ENCODE measurements at regions not wholly inside any gene's neighbourhood (a gene's known extent, or its start where the extent isn't known, plus 50 kb on each side); places are given as distances from the start of the nearest gene placed in this dataset.
"Not testable (repeated sequence)": the region's sequence is repeated elsewhere in the genome, so short reads cannot be mapped to it uniquely, and the experiment has no call there.

GRCh38 chr12:60205500-60205899, 609.7 kb downstream of the SLC16A7 start:
- DNase-seq, result no peak

- no peak for DNase-seq
Observed at GRCh38 chr12:60209521-60209920, 613.7 kb downstream of the SLC16A7 start.

GRCh38 chr12:60209933-60210332, 614.1 kb downstream of the SLC16A7 start:
- no peak for DNase-seq

DNA sequence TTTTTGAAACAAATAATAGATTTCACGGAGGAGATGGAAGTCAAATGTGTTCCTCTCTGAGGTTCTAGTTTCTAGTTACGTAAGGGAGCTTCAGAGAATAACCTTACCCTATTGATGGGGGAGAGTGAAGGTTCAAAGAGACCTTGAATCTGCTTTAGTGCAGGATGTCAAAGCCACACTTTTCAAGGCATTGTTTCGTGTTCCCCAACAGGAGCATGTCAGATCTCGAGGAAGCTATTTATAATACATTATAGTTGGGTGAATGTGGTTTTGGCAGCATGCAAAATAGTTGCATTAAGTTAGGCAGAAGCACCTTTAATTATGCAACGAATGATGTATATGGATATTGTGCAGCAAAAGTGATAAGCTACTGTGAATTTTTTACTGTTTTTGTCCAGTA, 614.9 kb downstream of the SLC16A7 start:
- no peak for DNase-seq

DNA sequence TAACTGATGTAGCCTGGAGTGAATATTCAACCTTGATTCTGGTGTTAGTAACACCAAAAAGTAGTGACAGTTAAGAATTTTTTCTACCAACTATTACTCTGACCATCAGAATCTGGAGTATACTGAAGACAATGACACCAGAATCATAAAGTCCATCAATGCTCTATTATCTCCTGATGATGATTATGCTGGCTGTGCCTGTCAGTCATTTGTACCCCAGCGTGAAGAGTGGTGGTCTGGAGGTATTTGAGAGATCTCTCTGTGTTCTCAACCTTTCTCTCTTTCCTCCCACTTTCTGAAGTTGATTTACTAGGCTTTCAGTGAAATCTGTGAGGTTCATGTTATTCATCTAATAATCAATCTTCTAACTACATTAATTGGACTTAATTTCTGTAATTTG, 615.4 kb downstream of the SLC16A7 start:
- DNase-seq, result no peak

GRCh38 chr12:60212159-60213000, 616.6 kb downstream of the SLC16A7 start:
- no peak for DNase-seq

DNA sequence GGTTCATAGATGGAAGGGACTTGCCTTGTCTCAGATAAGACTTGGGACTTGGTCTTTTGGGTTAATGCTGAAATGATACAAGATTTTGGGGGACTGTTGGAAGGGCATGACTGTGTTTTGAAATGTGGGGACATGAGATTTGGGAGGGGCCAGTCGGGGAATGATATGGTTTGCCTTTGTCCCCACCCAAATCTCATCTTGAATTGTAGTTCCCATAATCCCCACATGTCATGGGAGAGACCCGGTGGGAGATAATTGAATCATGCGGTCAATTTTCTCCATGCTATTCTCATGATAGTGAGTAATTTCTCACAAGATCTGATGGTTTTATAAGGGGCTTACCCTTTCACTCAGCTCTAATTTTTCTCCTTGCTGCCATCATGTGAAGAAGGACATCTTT, 617.4 kb downstream of the SLC16A7 start:
- DNase-seq, result not testable (repeated sequence)

- DNase-seq, result no peak
Observed at GRCh38 chr12:60216226-60216625, 620.4 kb downstream of the SLC16A7 start.

DNA sequence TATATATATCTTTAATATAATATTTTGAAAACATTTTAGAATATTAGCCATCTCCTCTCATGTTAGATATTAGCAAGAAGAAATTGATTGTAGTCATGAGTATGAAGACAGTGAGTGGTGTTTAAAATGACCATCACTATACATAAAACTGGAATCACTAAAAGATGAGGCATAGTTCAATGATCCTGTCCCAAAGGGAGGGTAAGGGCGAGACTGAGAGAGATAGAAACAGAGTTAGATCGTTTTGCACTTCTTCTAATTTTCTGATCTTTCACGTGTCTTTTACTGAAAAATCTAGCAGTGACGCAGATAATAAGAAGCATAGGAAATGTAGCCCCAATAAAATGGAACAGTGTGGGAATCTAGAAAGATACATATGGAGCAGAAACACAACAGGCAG, 627.4 kb downstream of the SLC16A7 start:
- DNase-seq, result no peak

DNA sequence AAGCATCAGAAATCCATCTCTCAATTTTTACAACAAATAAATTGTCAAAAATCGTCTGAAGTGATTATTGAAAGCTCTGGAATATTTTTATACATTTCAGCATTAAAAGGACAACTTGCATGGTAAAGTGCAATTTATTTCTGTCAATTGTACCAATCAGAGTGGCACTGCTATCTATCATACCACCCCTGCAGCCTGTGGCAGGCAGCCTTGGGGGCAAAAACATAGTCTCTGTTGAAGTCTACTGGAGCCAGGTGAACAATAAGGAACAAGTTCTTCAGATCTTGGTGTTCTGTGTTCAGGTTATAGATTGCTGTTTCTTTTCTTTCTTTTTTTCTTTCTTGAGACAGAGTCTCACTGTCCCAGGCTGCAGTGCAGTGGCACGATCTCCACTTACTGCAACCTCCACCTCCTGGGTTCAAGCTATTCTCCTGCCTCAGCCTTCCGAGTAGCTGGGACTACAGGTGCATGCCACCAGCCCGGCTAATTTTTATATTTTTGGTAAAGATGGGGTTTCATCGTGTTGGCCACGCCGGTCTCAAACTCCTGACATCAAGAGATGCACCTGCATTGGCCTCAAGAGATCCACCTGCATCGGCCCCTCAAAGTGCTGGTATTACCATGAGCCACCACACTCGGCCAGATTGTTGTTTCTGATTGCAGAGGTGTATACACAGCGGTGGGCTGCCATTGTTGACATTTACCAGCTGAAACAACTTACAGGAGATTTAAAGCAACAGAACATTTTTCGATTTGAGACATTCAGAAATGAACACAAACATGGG, 629.6 kb downstream of the SLC16A7 start:
- no peak for DNase-seq

GRCh38 chr12:60227916-60228315, 632.1 kb downstream of the SLC16A7 start:
- DNase-seq, result no peak

- no peak for DNase-seq
Observed at GRCh38 chr12:60230056-60230455, 634.2 kb downstream of the SLC16A7 start.

GRCh38 chr12:60231303-60231702, 635.5 kb downstream of the SLC16A7 start:
- DNase-seq, result no peak

DNA sequence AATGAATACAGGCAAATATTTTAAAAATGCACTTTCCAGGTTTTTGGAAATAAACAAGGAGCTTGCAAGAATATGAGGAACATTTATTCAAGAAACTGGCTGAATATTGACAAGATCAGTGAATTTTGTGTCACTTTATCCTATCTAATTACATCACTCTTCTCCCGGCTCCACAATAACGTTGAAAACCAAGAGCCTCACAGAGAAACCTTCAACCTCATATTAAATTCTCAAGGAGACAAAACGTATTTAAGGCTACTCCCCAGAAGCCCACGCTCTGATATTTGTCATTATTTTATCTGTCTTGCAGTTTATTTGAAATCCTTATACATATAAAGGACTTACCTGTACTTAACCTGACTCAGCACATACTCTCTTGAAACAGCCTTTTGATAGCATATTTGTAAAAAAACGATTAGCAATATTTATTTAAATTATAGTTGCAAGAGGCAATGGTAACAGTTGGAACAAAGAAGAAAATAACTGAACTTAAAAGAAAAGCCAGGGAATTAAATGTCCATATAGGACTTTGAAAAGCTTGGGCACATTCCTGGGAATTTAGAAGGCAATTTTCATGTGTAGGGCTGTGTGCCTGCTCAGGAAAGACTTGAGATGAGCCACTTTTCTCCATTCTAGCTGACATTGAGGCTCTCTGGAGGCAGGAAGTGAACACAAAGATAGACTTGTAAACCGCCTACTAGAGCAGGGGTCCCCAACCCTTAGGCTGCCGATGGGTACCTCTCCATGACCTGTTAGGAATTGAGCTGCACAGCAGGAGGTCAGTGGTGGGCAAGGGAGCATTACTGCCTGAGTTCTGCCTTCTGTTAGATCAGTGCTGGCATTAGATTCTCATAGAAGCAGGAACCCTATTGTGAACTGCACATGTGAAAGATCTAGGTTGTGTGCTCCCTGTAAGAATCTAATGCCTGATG, 636.4 kb downstream of the SLC16A7 start:
- no peak for DNase-seq

DNA sequence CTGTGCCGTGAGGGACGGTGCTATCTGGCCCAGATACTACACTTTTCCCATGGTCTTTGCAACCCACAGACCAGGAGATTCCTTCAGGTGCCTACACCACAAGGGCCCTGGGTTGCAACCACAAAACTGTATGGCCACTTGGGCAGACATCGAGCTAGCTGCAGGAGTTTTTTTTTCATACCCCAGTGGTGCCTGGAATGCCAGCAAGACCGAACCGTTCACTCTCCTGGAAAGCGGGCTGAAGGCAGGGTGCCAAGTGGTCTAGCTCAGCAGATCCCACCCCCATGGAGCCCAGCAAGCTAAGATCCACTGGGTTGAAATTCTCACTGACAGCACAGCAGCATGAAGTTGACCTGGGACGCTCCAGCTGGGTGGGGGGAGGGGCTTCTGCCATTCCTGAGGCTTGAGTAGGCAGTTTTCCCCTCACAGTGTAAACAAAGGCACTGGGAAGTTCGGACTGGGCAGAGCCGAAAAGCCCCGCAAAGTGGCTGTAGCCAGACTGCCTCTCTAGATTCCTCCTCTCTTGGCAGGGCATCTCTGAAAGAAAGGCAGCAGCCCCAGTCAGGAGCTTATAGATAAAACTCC, 638.9 kb downstream of the SLC16A7 start:
- DNase-seq, result not testable (repeated sequence)

DNA sequence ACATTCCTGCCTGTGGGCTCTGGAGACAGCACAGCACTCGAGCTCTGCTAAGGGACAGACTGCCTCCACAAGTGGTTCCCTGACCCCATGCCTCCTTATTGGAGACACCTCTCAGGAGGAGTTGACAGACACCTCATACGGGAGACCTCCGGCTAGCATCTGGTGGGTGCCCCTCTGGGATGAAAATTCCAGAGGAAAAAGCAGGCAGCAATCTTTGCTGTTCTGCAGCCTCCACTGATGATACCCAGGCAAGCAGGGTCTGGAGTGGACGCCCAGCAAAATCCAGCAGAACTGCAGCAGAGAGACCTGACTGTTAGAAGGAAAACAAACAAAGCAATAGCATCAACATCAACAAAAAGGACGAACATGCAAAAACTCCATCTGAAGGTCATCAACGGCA, 639.4 kb downstream of the SLC16A7 start:
- DNase-seq, result no peak

GRCh38 chr12:60236416-60236815, 640.6 kb downstream of the SLC16A7 start:
- not testable (repeated sequence) for DNase-seq

- no peak for DNase-seq
Observed at GRCh38 chr12:60240891-60241290, 645.1 kb downstream of the SLC16A7 start.

DNA sequence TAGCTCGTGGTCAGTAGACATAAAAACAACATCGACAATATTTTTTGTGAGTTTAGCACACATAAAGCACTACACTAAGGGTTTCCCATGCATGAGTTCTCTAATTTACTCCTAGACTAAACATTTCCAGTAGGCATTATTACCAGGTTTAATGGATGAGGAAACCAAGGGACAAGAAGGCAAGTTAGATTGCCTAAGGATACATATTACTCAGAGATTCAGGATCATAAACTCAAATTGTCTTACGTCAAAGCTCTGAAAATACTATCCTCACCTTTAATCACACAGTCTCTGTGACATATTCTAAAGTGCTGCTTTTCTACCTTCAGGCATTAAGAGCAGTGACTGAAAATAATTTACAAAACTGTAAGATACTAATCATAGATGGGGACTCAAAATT, 655.3 kb downstream of the SLC16A7 start:
- no peak for DNase-seq

- DNase-seq, result no peak
Observed at GRCh38 chr12:60252359-60253096, 656.7 kb downstream of the SLC16A7 start.

- no peak for DNase-seq
Observed at GRCh38 chr12:60255044-60255443, 659.2 kb downstream of the SLC16A7 start.

DNA sequence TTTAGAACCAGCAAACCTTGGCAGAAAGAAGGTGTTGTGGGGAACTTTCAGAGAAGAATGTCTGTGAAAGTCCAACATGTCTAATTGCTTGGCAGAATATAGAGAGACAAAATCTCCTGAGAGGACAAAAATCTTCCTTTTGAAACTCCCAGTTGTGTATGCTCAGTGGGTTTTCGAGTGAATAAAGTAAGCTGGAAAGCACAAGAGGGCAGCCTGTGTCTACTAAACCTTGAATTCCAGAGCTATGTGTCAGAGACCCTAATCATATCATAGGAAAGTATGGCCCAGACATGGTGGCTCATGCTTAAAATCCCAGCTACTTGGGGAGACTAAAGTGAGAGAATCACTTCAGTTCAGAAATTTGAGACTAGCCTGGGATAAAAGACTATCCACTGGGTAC, 661.2 kb downstream of the SLC16A7 start:
- no peak for DNase-seq
